ENCODE measurements at regions not wholly inside any gene's neighbourhood (a gene's known extent, or its start where the extent isn't known, plus 50 kb on each side); places are given as distances from the start of the nearest gene placed in this dataset.

- no peaks in the 10 kb centered on the region for H3K4me1 Mint-ChIP-seq (ENCODE audit: low read depth, unreplicated experiment)
- FAIRE-seq, result no peak
- H3K4me3 Mint-ChIP-seq (ENCODE audit: unreplicated experiment), result no peak overlapping the region
Measured at GRCh38 chr10:23534761-23535160, 95.9 kb downstream of the OTUD1 start.

GRCh38 chr10:23535381-23535780 lies 96.5 kb downstream of the OTUD1 start:
- no peaks in the 10 kb centered on the region for H3K79me2 ChIP-seq (ENCODE audit: insufficient read depth, low read length)
- H3K9ac ChIP-seq (ENCODE audit: low read length), result no peak overlapping the region
- DNase-seq (ENCODE audit: low read depth), result no peak
- H2AFZ ChIP-seq (ENCODE audit: low read depth, low read length), result no peak overlapping the region
- Mint-ChIP-seq H3K27ac (ENCODE audit: unreplicated experiment) (no peak overlapping the region), H3K36me3 (ENCODE audit: low read depth, unreplicated experiment) (no peaks in the 10 kb centered on the region), H3K9me3 (ENCODE audit: unreplicated experiment) (no peaks in the 10 kb centered on the region), H3K27me3 (ENCODE audit: low read depth, unreplicated experiment) (peaks cover 3% of the 10 kb centered on the region), H3K4me1 (ENCODE audit: low read depth, unreplicated experiment) (peaks cover 2% of the 10 kb centered on the region), H3K4me3 (ENCODE audit: unreplicated experiment) (no peak overlapping the region)
- H4K20me1 ChIP-seq (ENCODE audit: insufficient read depth, low read length), result no peaks in the 10 kb centered on the region
- no peak overlapping the region for H3K4me2 ChIP-seq (ENCODE audit: low read length)
- H3K27ac ChIP-seq (ENCODE audit: low read depth, low read length), result no peak overlapping the region
- no peaks in the 10 kb centered on the region for H3K9me3 ChIP-seq (ENCODE audit: insufficient read depth, low read depth, low read length)
- no peak for FAIRE-seq
- H3K27me3 ChIP-seq (ENCODE audit: insufficient read depth, low read length), result peaks cover 7% of the 10 kb centered on the region
- no peak overlapping the region for H3K4me3 ChIP-seq (ENCODE audit: insufficient read depth, low read depth, low read length)
- H3K4me1 ChIP-seq (ENCODE audit: insufficient read depth, low read length), result no peaks in the 10 kb centered on the region
- no peaks in the 10 kb centered on the region for H3K36me3 ChIP-seq (ENCODE audit: insufficient read depth, low read length)
- TF ChIP-seq EZH2 (IDR thresholded peaks at IDR 0.05; ENCODE audit: insufficient read depth, low read length), result no peak
- TF ChIP-seq CTCF (IDR thresholded peaks at IDR 0.05; ENCODE audit: insufficient read depth, low read depth, low read length), result no peak

More at GRCh38 chr10:23534761-23535160, 95.9 kb downstream of the OTUD1 start:
- Histone ChIP-seq H3K9me3 (ENCODE audit: insufficient read depth, low read depth, low read length) (no peaks in the 10 kb centered on the region), H3K27ac (ENCODE audit: low read depth, low read length) (no peak overlapping the region), H3K36me3 (ENCODE audit: insufficient read depth, low read length) (no peaks in the 10 kb centered on the region), H3K27me3 (ENCODE audit: insufficient read depth, low read length) (peaks cover 7% of the 10 kb centered on the region), H3K9ac (ENCODE audit: low read length) (no peak overlapping the region), H3K4me3 (ENCODE audit: insufficient read depth, low read depth, low read length) (no peak overlapping the region), H2AFZ (ENCODE audit: low read depth, low read length) (no peak overlapping the region), H3K4me2 (ENCODE audit: low read length) (no peak overlapping the region), H4K20me1 (ENCODE audit: insufficient read depth, low read length) (no peaks in the 10 kb centered on the region), H3K4me1 (ENCODE audit: insufficient read depth, low read length) (no peaks in the 10 kb centered on the region), H3K79me2 (ENCODE audit: insufficient read depth, low read length) (no peaks in the 10 kb centered on the region)
- H3K36me3 Mint-ChIP-seq (ENCODE audit: low read depth, unreplicated experiment), result no peaks in the 10 kb centered on the region
- no peaks in the 10 kb centered on the region for H3K9me3 Mint-ChIP-seq (ENCODE audit: unreplicated experiment)
- no peak for TF ChIP-seq EZH2 (IDR thresholded peaks at IDR 0.05; ENCODE audit: insufficient read depth, low read length)
- TF ChIP-seq CTCF (IDR thresholded peaks at IDR 0.05; ENCODE audit: insufficient read depth, low read depth, low read length), result no peak
- H3K27me3 Mint-ChIP-seq (ENCODE audit: low read depth, unreplicated experiment), result peaks cover 3% of the 10 kb centered on the region
- DNase-seq (ENCODE audit: low read depth), result no peak
- no peak overlapping the region for H3K27ac Mint-ChIP-seq (ENCODE audit: unreplicated experiment)

GRCh38 chr10:23538968-23539367 lies 100.1 kb downstream of the OTUD1 start:
- Histone ChIP-seq H3K79me2 (ENCODE audit: insufficient read depth, low read length) (no peaks in the 10 kb centered on the region), H3K4me2 (ENCODE audit: low read length) (no peak overlapping the region), H3K4me3 (ENCODE audit: insufficient read depth, low read depth, low read length) (no peak overlapping the region), H3K27ac (ENCODE audit: low read depth, low read length) (no peak overlapping the region), H3K27me3 (ENCODE audit: insufficient read depth, low read length) (no peaks in the 10 kb centered on the region), H4K20me1 (ENCODE audit: insufficient read depth, low read length) (no peaks in the 10 kb centered on the region), H3K9ac (ENCODE audit: low read length) (no peak overlapping the region), H3K4me1 (ENCODE audit: insufficient read depth, low read length) (no peaks in the 10 kb centered on the region), H2AFZ (ENCODE audit: low read depth, low read length) (no peak overlapping the region), H3K9me3 (ENCODE audit: insufficient read depth, low read depth, low read length) (no peaks in the 10 kb centered on the region), H3K36me3 (ENCODE audit: insufficient read depth, low read length) (no peaks in the 10 kb centered on the region)
- Mint-ChIP-seq H3K9me3 (ENCODE audit: unreplicated experiment) (no peaks in the 10 kb centered on the region), H3K36me3 (ENCODE audit: low read depth, unreplicated experiment) (no peaks in the 10 kb centered on the region), H3K27me3 (ENCODE audit: low read depth, unreplicated experiment) (no peaks in the 10 kb centered on the region), H3K27ac (ENCODE audit: unreplicated experiment) (no peak overlapping the region), H3K4me3 (ENCODE audit: unreplicated experiment) (no peak overlapping the region), H3K4me1 (ENCODE audit: low read depth, unreplicated experiment) (peaks cover 3% of the 10 kb centered on the region)
- FAIRE-seq (no peak), DNase-seq (ENCODE audit: low read depth) (no peak)
- TF ChIP-seq EZH2 (IDR thresholded peaks at IDR 0.05; ENCODE audit: insufficient read depth, low read length) (no peak), CTCF (IDR thresholded peaks at IDR 0.05; ENCODE audit: insufficient read depth, low read depth, low read length) (no peak)

All from astrocyte (in vitro differentiated cells and primary cell).